ENCODE measurements at regions not wholly inside any gene's neighbourhood (a gene's known extent, or its start where the extent isn't known, plus 50 kb on each side); places are given as distances from the start of the nearest gene placed in this dataset.

DNA sequence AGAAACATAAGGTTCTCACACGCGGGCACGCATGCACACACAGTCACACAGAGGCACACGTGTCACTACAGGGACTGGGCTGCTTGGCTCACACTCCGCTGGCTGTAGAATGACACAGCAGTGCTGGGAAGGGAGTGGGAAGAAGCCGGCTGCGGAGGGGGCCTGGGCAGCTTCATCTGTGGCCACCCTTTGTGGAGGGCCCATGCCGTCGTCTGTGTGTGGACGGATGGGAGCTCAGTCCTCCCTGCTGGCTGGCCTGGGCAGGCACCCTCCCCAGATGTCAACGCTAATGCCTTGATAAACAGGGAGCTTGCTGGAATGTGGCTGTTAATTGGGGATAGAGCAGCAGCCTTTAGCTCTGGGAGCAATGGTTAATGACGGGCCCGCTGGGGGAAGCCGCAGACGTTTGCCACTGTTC is 621.1 kb downstream of the BCOR start:
- DNase-seq (ENCODE audit: low read depth), result no peak
- TF ChIP-seq, protein P1, sequence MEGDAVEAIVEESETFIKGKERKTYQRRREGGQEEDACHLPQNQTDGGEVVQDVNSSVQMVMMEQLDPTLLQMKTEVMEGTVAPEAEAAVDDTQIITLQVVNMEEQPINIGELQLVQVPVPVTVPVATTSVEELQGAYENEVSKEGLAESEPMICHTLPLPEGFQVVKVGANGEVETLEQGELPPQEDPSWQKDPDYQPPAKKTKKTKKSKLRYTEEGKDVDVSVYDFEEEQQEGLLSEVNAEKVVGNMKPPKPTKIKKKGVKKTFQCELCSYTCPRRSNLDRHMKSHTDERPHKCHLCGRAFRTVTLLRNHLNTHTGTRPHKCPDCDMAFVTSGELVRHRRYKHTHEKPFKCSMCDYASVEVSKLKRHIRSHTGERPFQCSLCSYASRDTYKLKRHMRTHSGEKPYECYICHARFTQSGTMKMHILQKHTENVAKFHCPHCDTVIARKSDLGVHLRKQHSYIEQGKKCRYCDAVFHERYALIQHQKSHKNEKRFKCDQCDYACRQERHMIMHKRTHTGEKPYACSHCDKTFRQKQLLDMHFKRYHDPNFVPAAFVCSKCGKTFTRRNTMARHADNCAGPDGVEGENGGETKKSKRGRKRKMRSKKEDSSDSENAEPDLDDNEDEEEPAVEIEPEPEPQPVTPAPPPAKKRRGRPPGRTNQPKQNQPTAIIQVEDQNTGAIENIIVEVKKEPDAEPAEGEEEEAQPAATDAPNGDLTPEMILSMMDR (conservative IDR thresholded peaks at IDR 0.05; ENCODE audit: low read depth, low read length), result no peak
- H3K4me3 ChIP-seq (ENCODE audit: low read depth, low read length), result no peak overlapping the region

DNA sequence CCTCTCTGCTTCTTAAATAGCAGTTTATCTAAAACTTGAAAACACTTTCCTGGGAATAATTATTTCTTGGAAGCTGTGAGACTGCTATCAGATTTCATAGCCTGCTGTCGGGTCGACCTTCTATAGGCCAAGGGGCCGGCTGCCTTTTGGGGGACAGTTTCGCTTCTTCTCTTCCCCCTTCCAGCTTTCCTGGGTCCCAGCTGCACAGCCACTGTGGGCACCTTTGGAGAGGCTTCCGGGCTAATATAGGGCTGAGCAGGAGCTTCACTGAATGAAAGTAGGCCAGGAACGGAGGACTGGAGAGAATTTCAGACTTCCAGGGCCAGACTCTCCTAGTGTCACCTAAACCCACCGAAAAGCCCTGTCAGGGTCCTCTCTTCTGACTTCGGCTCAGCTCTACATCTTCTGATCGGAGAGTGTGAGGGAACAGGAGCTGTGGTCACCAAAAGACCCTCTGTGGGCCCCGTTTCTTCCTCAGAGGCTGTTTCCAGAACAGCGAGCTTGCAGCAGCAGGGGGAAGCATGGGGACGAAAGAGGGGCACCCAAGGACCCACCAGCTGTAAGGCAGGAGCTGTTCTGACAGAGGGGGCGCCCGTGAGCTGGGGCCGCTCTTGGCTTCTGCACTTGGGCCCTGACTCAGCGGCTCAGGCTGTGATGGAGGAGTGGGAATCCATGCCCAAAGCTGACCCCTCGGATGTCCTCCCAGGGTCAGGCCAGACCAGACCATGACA is 620.6 kb downstream of the BCOR start:
- TF ChIP-seq, protein P1 (conservative IDR thresholded peaks at IDR 0.05; ENCODE audit: low read depth, low read length), result no peak
- no peak overlapping the region for H3K4me3 ChIP-seq (ENCODE audit: low read depth, low read length)
- DNase-seq (ENCODE audit: low read depth), result no peak

DNA sequence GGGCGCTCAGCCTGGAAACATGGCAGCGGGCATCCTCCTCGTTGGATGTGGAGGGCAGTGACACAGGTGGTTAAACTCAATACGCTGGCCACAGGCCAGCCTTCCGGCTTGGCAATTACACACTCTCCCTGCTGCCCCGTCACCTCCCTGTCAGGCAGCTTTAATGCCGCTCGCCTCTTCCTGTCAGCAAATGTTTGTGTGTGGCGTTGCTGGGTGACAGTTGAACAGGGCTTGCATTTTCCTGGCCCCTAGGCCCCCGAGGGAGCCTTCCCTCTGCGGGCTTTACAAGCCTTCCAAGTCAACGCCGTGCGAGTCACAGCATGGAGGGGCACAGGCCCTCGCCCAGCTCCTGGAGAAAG is 620.0 kb downstream of the BCOR start:
- DNase-seq (ENCODE audit: low read depth), result no peak
- no peak overlapping the region for H3K4me3 ChIP-seq (ENCODE audit: low read depth, low read length)
- TF ChIP-seq, protein P1 (conservative IDR thresholded peaks at IDR 0.05; ENCODE audit: low read depth, low read length), result no peak

DNA sequence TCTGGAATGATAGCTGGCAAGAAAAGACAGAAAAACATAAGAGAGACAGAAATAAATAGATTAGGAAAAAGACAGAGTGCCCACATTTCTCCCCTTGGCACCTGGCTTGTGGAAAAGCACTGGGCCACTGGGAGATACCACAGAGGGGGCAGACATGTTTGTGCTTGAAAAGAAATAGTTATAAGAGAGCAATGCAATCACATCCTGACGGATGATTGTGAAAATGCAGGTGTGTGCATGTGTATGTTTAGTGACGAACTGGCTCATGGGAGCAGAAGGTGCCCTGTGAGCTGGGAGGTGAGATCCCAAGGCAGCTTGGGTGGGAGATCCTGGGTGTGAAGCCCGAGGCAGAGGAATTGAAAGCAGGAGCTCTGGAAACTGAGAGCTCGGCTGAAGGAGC is 617.9 kb downstream of the BCOR start:
- H3K4me3 ChIP-seq (ENCODE audit: low read depth, low read length), result no peak overlapping the region
- TF ChIP-seq, protein P1 (conservative IDR thresholded peaks at IDR 0.05; ENCODE audit: low read depth, low read length), result no peak
- DNase-seq (ENCODE audit: low read depth), result no peak

DNA sequence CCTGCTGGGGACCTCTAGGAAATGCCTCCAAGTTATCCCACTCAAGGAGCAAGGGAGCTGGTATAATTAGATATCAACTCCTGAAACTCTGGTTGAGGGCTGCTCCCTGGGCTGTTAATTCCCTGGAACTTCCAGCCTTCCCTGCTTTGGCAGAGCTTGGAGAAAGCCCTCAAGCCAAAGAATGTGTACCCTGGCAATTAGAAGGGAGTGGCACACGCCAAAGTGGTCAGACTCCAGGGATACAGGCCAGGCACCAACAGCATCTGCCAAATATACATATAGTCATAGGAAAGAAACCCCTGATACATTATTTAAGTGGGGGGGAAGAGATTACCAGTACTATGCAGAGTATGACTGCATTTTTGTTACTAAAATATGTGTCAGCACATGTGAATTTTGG is 616.8 kb downstream of the BCOR start:
- no peak overlapping the region for H3K4me3 ChIP-seq (ENCODE audit: low read depth, low read length)
- TF ChIP-seq, protein P1 (conservative IDR thresholded peaks at IDR 0.05; ENCODE audit: low read depth, low read length), result no peak
- no peak for DNase-seq (ENCODE audit: low read depth)

DNA sequence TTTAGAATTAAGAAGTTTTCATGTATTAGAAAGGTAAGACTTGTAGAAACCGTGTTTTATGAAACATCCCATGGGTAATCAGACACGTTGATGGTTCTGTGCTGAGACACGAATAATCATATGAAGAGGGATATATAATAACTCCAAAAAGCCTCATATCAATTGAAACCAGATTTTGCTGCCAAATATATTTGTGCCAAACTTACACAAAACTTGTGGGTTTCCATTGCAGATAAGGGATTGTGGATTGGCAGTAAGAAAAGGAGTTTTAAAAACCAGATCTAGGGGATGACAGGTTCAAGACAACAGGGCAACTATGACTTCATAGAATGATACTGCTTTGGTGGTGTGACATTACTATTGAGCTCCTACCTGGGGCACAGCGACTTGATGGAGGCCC is 616.1 kb downstream of the BCOR start:
- TF ChIP-seq, protein P1 (conservative IDR thresholded peaks at IDR 0.05; ENCODE audit: low read depth, low read length), result no peak
- no peak overlapping the region for H3K4me3 ChIP-seq (ENCODE audit: low read depth, low read length)
- DNase-seq (ENCODE audit: low read depth), result no peak

All from choroid plexus epithelial cell (primary cell).